ENCODE measurements at regions not wholly inside any gene's neighbourhood (a gene's known extent, or its start where the extent isn't known, plus 50 kb on each side); places are given as distances from the start of the nearest gene placed in this dataset.
A peak's percentile ranks its signal among the peaks of the same experiment; 100 is the strongest.

GRCh38 chr14:76926521-76927251 is 100.5 kb downstream of the LRRC74A start:
- DNase-seq (ENCODE audit: low spot score), result no peak

GRCh38 chr14:76925097-76925441 is 98.9 kb downstream of the LRRC74A start:
- DNase-seq (ENCODE audit: low spot score), result no peak

- DNase-seq (ENCODE audit: low spot score), result peak; percentile 63
Observed at GRCh38 chr14:76924371-76925096, 98.3 kb downstream of the LRRC74A start.

- DNase-seq (ENCODE audit: low spot score), result no peak
Observed at GRCh38 chr14:76923431-76924370, 97.5 kb downstream of the LRRC74A start.

- DNase-seq (ENCODE audit: low spot score), result no peak
Observed at GRCh38 chr14:76922584-76922983, 96.4 kb downstream of the LRRC74A start.

GRCh38 chr14:76922092-76922491 is 95.9 kb downstream of the LRRC74A start:
- DNase-seq (ENCODE audit: low spot score), result no peak

- DNase-seq (ENCODE audit: low spot score), result no peak
Observed at GRCh38 chr14:76921088-76921399, 94.8 kb downstream of the LRRC74A start.

- DNase-seq (ENCODE audit: low spot score), result no peak
Observed at GRCh38 chr14:76920331-76921087, 94.3 kb downstream of the LRRC74A start.

GRCh38 chr14:76919431-76920330 is 93.5 kb downstream of the LRRC74A start:
- peak; percentile 52 for DNase-seq (ENCODE audit: low spot score)
